ENCODE measurements at regions not wholly inside any gene's neighbourhood (a gene's known extent, or its start where the extent isn't known, plus 50 kb on each side); places are given as distances from the start of the nearest gene placed in this dataset.
"Not testable (repeated sequence)": the region's sequence is repeated elsewhere in the genome, so short reads cannot be mapped to it uniquely, and the experiment has no call there.

DNA sequence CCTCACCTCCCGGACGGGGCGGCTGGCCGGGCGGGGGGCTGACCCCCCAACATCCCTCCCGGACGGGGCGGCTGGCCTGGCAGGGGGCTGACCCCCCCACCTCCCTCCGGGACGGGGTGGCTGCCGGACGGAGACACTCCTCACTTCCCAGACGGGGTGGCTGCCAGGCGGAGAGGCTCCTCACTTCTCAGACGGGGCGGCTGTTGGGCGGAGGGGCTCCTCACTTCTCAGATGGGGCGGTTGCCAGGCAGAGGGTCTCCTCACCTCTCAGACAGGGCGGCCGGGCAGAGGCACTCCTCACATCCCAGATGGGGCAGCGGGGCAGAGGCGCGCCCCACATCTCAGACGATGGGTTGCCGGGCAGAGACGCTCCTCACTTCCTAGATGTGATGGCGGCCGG lies 1280.7 kb upstream of the SEL1L start:
- DNase-seq (ENCODE audit: extremely low spot score, insufficient read length, low read depth); FAIRE-seq: not testable (repeated sequence)

DNA sequence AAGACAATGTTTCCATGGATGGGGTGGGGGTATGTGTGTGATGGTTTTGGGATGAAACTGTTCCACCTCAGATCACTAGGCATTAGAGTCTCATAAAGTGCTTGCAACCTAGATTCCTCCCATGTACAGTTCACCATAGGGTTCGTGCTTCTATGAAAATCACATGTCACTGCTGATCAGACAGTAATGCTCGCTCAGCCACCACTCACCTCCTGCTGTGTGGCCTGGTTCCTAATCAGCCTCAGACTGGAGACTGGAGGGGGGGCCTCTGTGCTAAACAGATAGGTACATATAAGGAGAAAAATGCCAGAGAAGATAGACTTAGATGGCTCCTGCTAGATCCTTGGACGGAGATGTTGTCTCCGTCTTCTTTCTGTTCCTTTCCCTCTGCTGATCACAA lies 1296.9 kb upstream of the SEL1L start:
- FAIRE-seq (no peak), DNase-seq (ENCODE audit: extremely low spot score, insufficient read length, low read depth) (no peak)

DNA sequence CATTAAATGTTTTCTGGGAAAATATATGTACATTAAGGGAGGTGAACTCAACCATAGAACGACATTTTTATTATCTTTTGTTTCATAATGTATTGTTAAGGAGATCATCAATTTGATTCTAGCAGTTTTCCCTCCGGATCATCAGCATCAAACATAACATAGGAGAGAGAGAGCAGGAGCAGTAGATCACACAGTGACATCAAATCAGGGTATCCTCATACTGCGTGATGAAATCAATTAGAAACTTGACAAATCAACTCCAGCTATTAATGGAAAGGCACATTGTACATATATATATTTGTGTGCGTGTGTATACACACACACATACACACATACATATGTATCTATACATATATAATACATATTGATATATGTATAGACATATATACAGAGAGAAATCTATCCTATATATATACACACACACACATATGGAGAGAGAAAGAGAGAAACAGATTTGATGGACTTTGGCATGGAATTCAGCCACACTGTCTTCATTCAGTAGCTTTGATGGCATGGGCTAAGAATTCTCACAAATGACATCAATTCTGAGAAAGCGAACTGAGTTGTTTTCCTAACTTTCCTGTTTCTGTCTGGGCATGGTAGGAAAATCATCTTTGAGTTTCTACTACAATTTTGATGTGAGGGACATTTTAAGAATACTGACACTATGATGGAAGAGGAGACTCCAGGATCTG lies 1302.8 kb upstream of the SEL1L start:
- FAIRE-seq = no peak
- no peak for DNase-seq (ENCODE audit: extremely low spot score, insufficient read length, low read depth)

DNA sequence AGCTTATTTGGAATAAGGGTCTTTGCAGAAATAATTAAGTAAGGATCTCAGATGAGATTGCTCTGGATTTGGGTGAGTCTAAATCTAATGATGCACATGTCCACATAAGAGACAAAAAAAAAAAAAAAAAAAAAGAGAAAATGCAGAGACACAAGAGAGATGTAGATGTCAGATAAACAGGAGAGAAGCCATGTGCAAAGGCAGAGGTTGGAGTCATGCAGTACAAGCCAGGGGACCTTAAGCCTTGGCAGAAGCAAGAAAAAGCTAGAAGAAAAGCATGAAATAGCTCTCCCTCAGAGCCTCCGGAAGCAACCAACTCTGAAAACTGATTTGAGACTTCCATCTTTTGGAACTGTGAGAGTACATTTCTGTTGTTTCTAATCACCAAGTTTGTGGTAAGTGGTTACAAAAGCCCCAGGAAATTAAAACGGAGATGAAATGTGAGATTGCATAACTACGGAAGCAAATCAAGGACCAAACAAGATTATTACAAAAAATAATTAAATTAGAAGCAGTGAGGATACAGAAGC lies 1304.0 kb upstream of the SEL1L start:
- DNase-seq (ENCODE audit: extremely low spot score, insufficient read length, low read depth) = no peak
- no peak for FAIRE-seq

DNA sequence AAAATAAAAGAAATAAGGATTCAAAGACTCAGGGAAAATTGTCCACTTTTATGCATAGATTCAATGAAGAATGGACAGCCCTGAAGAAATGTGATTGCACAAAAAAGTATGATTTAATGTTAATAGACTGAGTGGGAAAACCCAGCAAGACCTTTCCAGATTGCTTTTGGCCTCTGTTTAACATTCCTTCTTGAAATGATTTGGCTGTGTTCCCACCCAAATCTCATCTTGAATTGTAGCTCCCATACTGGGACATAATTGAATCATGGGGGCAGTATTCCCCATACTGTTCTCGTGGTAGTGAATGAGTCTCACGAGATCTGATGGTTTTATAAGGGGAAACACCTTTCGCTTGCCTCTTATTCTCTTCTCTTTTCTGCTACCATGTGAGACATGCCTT lies 1316.9 kb upstream of the SEL1L start:
- DNase-seq (ENCODE audit: extremely low spot score, insufficient read length, low read depth) (no peak), FAIRE-seq (no peak)

DNA sequence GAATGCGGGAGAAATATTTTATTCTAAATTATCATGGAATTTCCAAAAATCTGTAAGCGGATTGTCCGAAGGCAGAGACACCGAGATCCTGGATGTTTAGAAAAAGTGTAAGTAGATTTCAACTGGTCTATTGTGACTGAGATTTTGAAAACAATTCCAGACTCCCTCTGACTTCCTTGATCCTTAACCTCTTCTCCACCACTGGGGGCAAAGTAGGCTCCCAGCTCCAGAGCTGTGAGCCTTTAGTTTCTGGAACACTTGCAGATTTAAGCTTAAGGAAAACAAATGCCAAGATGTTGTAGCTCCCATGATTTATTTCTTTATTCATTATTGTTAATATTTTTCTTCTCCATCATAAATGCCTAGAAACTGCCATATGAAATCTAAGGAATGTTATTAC lies 1320.5 kb upstream of the SEL1L start:
- no peak for FAIRE-seq
- no peak for DNase-seq (ENCODE audit: extremely low spot score, insufficient read length, low read depth)

DNA sequence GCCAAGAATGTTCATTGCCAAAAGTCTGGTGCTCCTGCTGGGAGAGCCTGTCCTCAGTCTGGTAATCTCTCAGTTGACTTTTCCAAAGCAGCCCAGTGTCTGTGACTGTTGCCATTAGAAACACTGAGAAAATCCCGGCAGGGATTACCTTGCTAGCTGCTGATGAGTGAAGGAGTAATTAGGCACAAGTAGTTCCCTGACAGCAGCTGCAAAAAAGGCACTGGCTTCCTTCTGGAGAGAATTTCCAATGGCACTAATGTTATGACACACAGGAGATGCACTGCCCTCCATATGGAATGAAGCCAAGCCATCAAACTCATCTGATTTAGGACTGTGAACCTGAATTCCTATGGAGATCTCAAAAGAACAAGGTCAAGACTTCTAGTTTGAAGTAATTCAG lies 1321.2 kb upstream of the SEL1L start:
- DNase-seq (ENCODE audit: extremely low spot score, insufficient read length, low read depth) (no peak), FAIRE-seq (no peak)

DNA sequence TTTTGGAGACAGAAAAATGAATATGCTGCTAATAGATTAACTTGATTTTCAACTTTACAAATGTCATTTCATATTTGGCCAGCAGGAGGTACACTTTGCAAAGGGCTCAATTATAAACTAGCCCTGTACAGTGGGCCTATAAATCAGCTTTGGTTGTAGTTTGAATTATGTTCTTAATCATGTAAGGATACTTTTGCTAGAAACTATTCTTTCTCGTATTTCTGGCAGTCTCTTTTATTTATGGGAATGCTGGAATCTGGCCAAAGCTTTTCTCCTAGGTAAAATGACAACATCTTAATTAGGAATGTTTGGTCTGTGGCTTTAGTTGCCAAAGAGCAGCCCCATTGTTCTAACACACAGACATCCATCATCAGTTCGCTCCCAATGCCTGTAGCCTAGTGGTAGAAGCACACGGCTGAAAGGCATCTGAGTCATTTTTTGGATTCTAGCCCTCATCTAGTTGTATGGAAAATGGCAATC lies 1322.3 kb upstream of the SEL1L start:
- FAIRE-seq (no peak), DNase-seq (ENCODE audit: extremely low spot score, insufficient read length, low read depth) (no peak)

DNA sequence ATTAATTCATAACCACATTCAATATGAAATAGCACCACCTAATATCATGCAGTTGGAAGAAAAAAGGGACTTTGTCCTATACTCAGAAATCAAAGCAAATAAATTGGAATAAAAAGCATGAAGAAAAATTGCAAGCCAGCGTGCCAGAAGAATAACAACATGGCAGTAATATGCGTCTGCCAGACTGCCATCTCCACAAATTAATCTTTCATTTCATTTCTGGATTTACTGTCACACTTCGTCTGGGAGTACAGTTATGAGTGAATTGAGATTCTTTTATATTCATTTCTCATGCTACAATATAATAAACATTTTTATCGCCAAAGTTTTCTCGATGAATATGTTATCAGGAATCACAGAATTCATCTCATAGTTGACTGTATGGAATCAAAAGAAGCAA lies 1327.7 kb upstream of the SEL1L start:
- no peak for DNase-seq (ENCODE audit: extremely low spot score, insufficient read length, low read depth)
- FAIRE-seq = no peak

DNA sequence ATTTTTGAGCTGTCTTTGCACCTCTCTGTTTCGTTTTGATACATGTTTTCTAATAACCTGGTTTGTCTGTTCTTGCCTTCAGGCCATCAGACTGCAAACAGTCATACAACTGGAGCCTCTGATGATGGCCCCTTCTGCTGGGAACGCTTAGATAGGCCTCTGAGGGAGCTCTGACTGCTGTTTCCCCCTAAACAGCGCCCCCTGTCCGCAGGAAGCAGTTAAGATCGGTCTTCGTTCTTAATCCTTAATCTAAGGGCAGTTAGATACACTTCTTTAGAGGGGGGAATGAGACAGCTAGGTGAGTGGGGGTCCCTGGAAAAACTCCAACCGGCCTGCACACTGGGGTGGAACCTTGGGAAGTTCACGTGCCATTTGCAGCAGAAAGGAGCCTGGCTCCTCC lies 1338.8 kb upstream of the SEL1L start:
- no peak for DNase-seq (ENCODE audit: extremely low spot score, insufficient read length, low read depth)
- no peak for FAIRE-seq

DNA sequence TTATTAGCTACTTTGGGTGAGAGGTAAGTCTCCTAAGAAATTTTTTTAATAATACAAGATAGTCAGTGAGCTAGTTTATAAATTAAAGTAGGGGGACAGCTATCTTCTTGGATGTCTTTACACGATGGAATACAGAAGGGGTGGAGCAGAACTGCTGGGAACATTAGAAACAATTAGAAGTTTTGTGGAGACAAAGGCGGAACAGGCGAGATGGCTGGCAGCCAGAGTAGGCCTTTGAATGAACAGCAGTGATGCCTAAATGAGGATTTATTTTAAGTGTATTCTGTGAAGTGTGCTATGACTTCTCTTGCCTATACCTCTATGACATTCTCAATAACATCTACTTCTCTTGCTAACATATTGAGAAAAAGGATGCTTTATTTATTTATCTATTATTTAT lies 1345.3 kb upstream of the SEL1L start:
- no peak for DNase-seq (ENCODE audit: extremely low spot score, insufficient read length, low read depth)
- FAIRE-seq = no peak

DNA sequence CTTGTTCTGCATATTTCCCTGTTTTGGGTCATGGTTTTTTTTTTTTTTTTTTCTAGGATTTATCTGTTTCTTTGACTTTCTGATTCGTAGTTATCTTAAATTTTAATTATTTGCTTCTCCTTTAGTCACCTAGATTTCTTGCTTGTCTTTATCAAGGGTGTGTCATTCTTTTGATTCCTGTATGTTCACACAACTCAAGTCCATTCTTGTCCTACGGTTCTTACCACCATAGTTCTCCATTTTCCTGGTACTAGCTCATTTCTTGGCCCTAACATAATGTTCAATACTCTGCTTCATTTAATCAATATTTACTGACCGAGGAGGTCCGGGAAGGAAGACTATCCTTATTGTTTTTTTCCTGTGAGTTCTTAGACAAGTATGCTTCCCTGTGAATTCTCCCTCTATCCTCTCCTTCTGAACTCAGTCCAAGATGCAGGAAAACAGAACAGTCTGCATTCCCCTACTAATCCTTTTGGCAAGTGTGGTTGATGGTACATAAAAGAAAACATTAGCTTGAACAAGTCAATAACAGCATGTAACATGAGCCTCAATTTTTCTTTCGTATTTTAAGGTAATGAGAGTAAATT lies 1346.4 kb upstream of the SEL1L start:
- no peak for FAIRE-seq
- no peak for DNase-seq (ENCODE audit: extremely low spot score, insufficient read length, low read depth)

DNA sequence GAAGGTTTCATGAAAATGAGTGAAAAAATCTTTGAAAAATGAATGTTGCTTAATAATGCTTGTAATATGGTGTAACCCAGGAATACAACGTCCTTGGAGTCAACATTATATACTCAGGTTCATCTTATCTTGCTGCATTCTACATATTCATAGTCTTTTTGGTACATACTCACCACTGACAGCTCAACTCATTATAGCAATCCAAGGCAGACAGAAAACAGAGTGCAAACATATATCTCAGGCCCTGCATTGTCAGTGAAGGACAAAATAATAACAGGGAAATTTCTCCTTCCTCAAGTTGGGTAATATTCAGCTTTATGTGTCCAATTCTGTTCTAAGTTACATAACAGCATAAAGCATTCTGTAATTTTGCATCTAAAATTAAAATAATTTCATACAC lies 1353.0 kb upstream of the SEL1L start:
- FAIRE-seq (no peak), DNase-seq (ENCODE audit: extremely low spot score, insufficient read length, low read depth) (no peak)

DNA sequence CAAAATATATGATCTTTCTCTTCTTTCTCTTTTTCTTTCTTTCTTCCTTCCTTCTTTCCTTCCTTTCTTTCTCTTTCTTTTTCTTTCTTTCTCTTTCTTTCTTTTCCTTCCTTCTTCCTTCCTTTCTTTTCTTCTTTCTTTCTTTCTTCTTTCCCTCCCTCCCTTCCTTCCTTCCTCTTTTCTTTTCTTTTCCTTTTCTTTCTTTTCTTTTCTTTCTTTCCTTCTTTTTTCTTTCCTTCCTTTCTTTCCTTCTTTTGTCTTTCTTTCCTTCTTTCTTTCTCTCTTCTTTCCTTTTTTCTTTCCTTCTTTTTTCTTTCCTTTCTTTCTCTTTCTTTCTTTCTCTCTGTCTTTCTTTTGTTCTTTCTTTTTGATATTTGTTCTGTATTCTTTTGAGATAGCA lies 1356.0 kb upstream of the SEL1L start:
- DNase-seq (ENCODE audit: extremely low spot score, insufficient read length, low read depth) (no peak), FAIRE-seq (no peak)

DNA sequence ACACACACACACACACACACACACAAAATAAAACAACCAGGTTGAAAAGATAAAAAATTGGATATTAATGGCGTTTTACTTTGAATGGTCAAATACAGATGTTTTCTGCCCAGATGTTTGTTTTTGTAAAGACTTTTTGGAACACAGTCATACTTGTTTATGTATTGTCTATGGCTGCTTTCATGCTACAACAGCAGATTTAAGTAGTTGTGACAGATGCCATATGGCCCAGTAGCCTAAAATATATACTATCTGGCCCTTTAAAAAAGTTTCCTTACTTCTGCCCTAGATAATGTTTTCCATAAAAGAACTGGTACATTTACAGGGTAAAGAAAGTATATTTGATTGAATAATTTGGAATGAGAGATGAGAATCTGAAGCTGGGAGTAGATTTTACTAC lies 1362.8 kb upstream of the SEL1L start:
- FAIRE-seq = no peak
- no peak for DNase-seq (ENCODE audit: extremely low spot score, insufficient read length, low read depth)

DNA sequence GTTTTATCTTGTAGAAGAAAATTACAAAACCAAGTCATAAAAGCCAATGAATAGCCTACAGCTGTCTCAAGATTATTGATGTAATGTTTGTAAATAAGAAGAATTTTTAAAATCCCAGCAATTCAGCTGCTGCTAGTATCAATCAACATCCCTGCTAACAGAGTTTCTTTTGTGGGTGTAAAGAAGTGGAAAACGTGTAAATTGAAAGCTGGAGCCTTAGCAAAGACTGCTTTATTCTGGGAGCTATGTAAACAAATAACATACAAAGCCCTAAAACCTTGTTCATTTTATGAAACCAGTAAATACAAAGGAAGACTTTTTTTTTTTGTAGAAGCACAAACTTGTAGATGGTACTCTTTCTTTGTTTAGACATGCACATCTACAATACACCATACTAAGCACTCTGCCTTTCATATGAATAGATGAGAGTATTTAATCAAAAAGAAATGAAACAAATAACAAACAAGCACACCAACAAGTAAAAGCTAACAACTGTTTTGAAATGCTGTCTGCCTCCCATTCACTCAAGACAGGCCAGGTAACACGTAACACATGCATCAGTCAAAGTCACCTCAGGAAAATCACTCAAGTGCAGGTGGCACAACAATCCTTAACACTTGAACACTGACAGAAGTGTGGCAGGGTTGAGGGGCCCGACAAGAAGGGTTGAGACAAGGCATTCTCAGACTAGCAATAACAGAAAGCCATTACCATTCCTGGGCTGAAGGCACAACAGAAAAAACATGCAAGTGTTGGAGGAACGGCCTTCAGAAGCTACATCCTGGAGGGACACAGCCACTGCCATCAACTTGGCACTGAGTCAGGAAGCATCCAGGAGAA lies 1364.0 kb upstream of the SEL1L start:
- no peak for FAIRE-seq
- DNase-seq (ENCODE audit: extremely low spot score, insufficient read length, low read depth) = no peak

DNA sequence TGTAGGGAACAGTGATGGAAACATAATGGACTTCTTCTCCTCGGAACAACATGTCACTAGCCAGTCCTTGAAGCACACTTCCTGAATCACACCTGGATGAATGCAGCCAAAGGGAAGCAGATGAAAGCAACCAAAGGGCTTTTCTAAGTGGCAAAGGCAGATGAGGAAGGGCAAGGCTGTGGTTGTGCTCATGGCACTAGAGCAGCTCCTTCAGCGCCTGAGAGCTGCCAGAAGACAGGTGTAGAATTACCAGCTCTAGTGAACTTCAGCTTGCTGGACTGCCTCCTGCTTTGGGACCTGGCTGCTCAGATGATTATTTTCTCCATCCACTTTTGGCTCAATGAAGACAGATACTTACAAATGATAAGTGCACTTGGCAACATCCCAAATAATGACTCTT lies 1372.1 kb upstream of the SEL1L start:
- no peak for DNase-seq (ENCODE audit: extremely low spot score, insufficient read length, low read depth)
- FAIRE-seq = no peak

DNA sequence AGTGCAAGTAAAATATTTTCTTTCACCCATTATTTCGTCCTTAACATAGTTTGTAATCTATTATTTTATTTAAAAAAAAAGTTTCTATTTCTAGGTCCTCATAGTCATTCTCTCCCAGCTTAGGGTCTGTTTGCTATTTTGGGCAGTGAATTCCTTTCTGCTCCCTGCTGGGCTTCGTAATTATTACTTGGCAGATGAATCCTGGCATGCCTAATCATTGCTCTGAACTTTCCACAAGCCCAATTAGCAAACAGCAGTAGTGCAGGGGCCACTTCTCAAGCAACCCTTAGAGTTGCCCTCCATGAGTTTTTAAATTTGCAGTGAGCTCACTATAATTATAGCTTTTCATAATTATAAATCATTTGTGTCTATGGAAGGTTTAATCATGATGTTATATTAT lies 1378.3 kb upstream of the SEL1L start:
- no peak for FAIRE-seq
- no peak for DNase-seq (ENCODE audit: extremely low spot score, insufficient read length, low read depth)

DNA sequence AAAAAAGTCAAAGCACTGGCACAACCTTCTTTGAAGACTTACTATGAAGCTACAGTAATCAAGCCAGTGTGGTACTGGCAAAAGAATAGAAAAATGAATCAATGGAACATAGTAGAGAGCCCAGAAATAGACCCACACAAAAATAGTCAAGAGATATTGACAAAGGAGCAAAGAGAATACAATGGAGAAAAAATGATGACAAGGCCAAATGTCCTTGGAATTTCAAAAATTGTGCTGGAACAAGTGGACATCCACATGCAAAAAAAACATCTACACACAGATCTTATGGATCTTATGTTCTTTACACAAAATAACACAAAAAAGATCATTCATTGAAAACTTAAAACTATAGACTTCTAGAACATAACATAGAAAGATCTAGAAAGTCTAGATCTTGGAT lies 1379.7 kb upstream of the SEL1L start:
- FAIRE-seq (no peak), DNase-seq (ENCODE audit: extremely low spot score, insufficient read length, low read depth) (no peak)

DNA sequence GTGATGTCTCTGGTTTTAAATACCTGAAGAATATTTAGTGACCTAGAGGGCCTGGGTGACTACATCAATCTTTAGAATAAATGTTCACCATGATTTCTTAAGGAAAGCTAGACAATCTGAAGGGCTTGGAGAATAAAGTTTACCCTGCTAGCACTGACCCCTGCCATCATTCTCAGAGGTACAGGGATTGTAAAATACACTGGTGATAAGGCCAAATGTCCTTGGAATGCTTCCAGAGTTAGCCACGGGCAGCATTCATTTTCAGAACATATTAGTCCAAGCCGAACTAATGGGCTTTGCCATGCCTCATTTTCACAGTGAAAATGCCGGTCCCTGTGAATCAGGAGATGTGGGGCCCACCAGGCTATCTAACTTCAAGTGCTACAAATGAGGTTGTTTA lies 1381.7 kb upstream of the SEL1L start:
- DNase-seq (ENCODE audit: extremely low spot score, insufficient read length, low read depth) = no peak
- FAIRE-seq = no peak

DNA sequence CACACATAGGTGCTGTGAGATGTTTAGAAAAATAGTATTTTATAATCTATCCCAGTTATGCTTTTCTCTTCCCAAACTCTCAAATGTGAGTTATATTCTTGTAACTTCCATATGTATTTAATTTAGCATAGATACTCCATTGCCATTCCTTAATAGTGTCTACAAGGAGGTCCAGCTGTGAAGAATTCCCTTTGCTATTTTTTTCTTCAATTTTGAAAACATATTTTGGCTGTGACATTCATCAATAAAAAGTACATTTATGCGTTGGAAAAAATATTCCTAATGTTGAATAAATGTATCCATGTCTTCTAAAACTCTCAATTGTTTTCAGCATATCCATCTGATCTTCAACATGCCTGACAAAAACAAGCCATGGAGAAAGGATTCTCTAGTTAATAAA lies 1402.0 kb upstream of the SEL1L start:
- DNase-seq (ENCODE audit: extremely low spot score, insufficient read length, low read depth) (no peak), FAIRE-seq (no peak)
